ENCODE measurements at regions not wholly inside any gene's neighbourhood (a gene's known extent, or its start where the extent isn't known, plus 50 kb on each side); places are given as distances from the start of the nearest gene placed in this dataset.

DNA sequence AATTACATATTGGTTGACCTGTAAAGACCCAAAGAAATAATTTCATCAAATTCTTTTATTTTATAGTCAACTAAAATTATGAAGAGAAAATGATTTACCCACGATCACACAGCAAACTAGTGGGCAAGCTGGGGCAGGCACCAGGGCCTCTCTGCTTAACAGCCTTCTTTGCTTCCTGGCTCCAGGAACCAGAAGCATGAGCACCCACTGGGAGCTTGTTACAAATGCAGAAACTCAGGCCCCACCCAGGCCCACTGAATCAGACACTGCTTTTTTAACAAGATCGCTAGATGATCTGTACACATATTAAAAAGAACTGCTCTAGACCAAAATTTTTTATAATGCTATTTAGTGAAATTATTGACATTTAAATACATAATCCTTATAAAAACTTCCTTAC is 95.0 kb downstream of the GEMIN8 start:
- TF ChIP-seq, protein P1, sequence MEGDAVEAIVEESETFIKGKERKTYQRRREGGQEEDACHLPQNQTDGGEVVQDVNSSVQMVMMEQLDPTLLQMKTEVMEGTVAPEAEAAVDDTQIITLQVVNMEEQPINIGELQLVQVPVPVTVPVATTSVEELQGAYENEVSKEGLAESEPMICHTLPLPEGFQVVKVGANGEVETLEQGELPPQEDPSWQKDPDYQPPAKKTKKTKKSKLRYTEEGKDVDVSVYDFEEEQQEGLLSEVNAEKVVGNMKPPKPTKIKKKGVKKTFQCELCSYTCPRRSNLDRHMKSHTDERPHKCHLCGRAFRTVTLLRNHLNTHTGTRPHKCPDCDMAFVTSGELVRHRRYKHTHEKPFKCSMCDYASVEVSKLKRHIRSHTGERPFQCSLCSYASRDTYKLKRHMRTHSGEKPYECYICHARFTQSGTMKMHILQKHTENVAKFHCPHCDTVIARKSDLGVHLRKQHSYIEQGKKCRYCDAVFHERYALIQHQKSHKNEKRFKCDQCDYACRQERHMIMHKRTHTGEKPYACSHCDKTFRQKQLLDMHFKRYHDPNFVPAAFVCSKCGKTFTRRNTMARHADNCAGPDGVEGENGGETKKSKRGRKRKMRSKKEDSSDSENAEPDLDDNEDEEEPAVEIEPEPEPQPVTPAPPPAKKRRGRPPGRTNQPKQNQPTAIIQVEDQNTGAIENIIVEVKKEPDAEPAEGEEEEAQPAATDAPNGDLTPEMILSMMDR (conservative IDR thresholded peaks at IDR 0.05): no peak
- TF ChIP-seq EZH2 (IDR thresholded peaks at IDR 0.05; ENCODE audit: low read depth): no peak

Data from PC-9 (cell line).